H1 (cell line): ENCODE measurements at regions not wholly inside any gene's neighbourhood (a gene's known extent, or its start where the extent isn't known, plus 50 kb on each side); places are given as distances from the start of the nearest gene placed in this dataset.

ENCODE experiments used
- EZH2 ChIP-seq: fragments of 200-600 bp; sonication (generic); IDR thresholded peaks from 2 replicates; pipeline ENCODE4 v1.7.1; 2012; ENCODE audit warnings: low read depth, mild to moderate bottlenecking, moderate library complexity, low read length, inconsistent platforms; ENCODE audit not compliant: severe bottlenecking
- GTF2F1 ChIP-seq: IDR thresholded peaks from 2 replicates; pipeline ENCODE4 v1.6.1; 2012; ENCODE audit warnings: low read depth, low read length, improper control_type of control experiment, borderline replicate concordance
- POLR2AphosphoS5 ChIP-seq: IDR thresholded peaks from 2 replicates; pipeline ENCODE4 v1.6.1; 2011; ENCODE audit warnings: low read depth, low read length
- TAF1 ChIP-seq: IDR thresholded peaks from 2 replicates; pipeline ENCODE4 v1.6.1; 2011; ENCODE audit warnings: mild to moderate bottlenecking, low read depth, low read length
- TEAD4 ChIP-seq: IDR thresholded peaks from 2 replicates; pipeline ENCODE4 v1.6.1; 2012; ENCODE audit warnings: low read depth, low read length, inconsistent platforms, mixed read lengths
- YY1 ChIP-seq: IDR thresholded peaks from 2 replicates; pipeline ENCODE4 v1.6.1; 2011; ENCODE audit warnings: low read depth, mild to moderate bottlenecking, low read length
- TF ChIP-seq, protein P1 (sequence below): IDR thresholded peaks from 2 replicates; pipeline ENCODE4 v1.6.1; 2011; ENCODE audit warnings: low read length, improper control_type of control experiment
- TF ChIP-seq, protein P2 (sequence below), 3 experiments: IDR thresholded peaks; 1 replicate in 2 of 3; 2 replicates in 1 of 3; pipeline versions ENCODE4 v1.5.1 to v1.6.1; 2011; ENCODE audit warnings: low read length in 3 of 3, mild to moderate bottlenecking in 3 of 3, inconsistent platforms in 2 of 3, low read depth in 1 of 3, moderate library complexity in 1 of 3; ENCODE audit not compliant: insufficient read depth in 1 of 3; ENCODE audit errors: control extremely low read depth in 1 of 3
- TF ChIP-seq, protein P3 (sequence below): IDR thresholded peaks from 2 replicates; pipeline ENCODE4 v1.6.1; 2012; ENCODE audit warnings: inconsistent platforms

DNA sequence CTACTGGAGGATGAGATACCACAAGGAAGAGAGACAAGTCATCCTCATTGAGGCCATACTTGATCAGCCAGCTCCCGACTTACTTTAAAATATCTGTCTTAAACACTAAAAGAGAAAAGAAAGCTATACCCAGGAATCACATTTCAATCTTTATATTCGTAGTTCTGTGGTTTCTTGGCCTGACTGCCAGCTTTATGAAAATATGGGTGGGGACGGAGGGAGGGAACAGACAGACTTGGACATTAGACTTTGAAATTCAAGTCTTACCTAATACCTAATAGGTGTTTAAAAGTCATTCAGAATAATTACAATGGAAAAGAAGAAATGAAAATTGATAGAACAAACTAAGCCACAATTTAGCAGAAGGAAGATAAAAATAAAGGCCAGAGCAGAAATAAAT is 604.8 kb upstream of the RORB start:
- TF ChIP-seq, protein P1, sequence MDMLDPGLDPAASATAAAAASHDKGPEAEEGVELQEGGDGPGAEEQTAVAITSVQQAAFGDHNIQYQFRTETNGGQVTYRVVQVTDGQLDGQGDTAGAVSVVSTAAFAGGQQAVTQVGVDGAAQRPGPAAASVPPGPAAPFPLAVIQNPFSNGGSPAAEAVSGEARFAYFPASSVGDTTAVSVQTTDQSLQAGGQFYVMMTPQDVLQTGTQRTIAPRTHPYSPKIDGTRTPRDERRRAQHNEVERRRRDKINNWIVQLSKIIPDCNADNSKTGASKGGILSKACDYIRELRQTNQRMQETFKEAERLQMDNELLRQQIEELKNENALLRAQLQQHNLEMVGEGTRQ = no peak
- TF ChIP-seq, protein P2, sequence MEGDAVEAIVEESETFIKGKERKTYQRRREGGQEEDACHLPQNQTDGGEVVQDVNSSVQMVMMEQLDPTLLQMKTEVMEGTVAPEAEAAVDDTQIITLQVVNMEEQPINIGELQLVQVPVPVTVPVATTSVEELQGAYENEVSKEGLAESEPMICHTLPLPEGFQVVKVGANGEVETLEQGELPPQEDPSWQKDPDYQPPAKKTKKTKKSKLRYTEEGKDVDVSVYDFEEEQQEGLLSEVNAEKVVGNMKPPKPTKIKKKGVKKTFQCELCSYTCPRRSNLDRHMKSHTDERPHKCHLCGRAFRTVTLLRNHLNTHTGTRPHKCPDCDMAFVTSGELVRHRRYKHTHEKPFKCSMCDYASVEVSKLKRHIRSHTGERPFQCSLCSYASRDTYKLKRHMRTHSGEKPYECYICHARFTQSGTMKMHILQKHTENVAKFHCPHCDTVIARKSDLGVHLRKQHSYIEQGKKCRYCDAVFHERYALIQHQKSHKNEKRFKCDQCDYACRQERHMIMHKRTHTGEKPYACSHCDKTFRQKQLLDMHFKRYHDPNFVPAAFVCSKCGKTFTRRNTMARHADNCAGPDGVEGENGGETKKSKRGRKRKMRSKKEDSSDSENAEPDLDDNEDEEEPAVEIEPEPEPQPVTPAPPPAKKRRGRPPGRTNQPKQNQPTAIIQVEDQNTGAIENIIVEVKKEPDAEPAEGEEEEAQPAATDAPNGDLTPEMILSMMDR (IDR thresholded peaks at IDR 0.05; ENCODE audit: control extremely low read depth in 1 of 3, insufficient read depth in 1 of 3, low read depth in 1 of 3, low read length in 3 of 3) = no peak
- no peak for TF ChIP-seq TEAD4
- TF ChIP-seq EZH2 = no peak
- no peak for TF ChIP-seq TAF1
- TF ChIP-seq YY1 = no peak
- TF ChIP-seq POLR2AphosphoS5 = no peak
- no peak for TF ChIP-seq GTF2F1
- TF ChIP-seq, protein P3, sequence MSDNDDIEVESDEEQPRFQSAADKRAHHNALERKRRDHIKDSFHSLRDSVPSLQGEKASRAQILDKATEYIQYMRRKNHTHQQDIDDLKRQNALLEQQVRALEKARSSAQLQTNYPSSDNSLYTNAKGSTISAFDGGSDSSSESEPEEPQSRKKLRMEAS = no peak
